Neutrophil (primary cell): ENCODE measurements at regions not wholly inside any gene's neighbourhood (a gene's known extent, or its start where the extent isn't known, plus 50 kb on each side); places are given as distances from the start of the nearest gene placed in this dataset.

Experiments
- H3K27ac ChIP-seq: fragments of 200-600 bp; sonication (generic); 2 replicates; pipeline ENCODE4 v1.5.1; 2016; ENCODE audit warnings: mild to moderate bottlenecking, moderate library complexity
- H3K27me3 ChIP-seq: fragments of 200-600 bp; sonication (generic); 2 replicates; pipeline ENCODE4 v1.6.0; 2016; ENCODE audit warnings: mild to moderate bottlenecking
- H3K36me3 ChIP-seq: fragments of 200-600 bp; sonication (generic); 2 replicates; pipeline ENCODE4 v1.5.1; 2017
- H3K4me1 ChIP-seq, 2 experiments: fragments of 200-600 bp in 1 of 2; sonication (generic) in 1 of 2; 1 replicate in 1 of 2; 2 replicates in 1 of 2; pipeline versions ENCODE4 v1.5.1 to v1.6.1; 2013 to 2016; ENCODE audit warnings: low read depth in 1 of 2, low read length in 1 of 2, mild to moderate bottlenecking in 1 of 2, moderate library complexity in 1 of 2; ENCODE audit not compliant: control insufficient read depth in 1 of 2, insufficient read depth in 1 of 2
- H3K4me3 ChIP-seq, 2 experiments: fragments of 200-600 bp in 1 of 2; sonication (generic) in 1 of 2; 1 replicate in 1 of 2; 2 replicates in 1 of 2; pipeline ENCODE4 v1.5.1; 2013 to 2016; ENCODE audit warnings: low read depth in 1 of 2, low read length in 1 of 2, mild to moderate bottlenecking in 1 of 2, moderate library complexity in 1 of 2
- H3K9me3 ChIP-seq: fragments of 200-600 bp; sonication (generic); 2 replicates; pipeline ENCODE4 v1.5.1; 2016
- TF ChIP-seq, protein P1 (sequence below): fragments of 200-600 bp; sonication (generic); IDR thresholded peaks from 2 replicates; pipeline ENCODE4 v1.5.1; 2016; ENCODE audit warnings: antibody characterized with exemption

DNA sequence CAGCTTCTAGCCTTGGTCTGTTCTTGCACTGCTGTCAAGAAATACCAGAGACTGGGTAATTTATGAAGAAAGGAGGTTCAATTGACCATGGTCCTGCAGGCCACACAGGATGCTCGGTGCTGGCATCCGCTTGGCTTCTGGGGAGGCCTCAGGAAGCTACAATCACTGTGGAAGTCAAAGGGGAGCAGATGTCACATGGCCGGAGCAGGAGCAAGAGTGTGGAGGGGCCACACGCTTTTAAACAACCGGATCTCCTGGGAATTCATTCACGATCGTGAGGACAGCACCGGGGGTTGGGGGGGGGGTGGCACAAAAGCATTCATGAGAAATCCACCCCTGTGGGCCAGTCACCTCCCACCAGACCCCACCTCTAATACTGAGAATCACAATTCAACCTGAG is 850.4 kb upstream of the SALL3 start:
- Histone ChIP-seq H3K36me3 (no peaks in the 10 kb centered on the region), H3K27me3 (no peaks in the 10 kb centered on the region), H3K4me3 (no peak overlapping the region), H3K4me1 (no peaks in the 10 kb centered on the region), H3K9me3 (no peaks in the 10 kb centered on the region), H3K27ac (no peak overlapping the region)
- TF ChIP-seq, protein P1, sequence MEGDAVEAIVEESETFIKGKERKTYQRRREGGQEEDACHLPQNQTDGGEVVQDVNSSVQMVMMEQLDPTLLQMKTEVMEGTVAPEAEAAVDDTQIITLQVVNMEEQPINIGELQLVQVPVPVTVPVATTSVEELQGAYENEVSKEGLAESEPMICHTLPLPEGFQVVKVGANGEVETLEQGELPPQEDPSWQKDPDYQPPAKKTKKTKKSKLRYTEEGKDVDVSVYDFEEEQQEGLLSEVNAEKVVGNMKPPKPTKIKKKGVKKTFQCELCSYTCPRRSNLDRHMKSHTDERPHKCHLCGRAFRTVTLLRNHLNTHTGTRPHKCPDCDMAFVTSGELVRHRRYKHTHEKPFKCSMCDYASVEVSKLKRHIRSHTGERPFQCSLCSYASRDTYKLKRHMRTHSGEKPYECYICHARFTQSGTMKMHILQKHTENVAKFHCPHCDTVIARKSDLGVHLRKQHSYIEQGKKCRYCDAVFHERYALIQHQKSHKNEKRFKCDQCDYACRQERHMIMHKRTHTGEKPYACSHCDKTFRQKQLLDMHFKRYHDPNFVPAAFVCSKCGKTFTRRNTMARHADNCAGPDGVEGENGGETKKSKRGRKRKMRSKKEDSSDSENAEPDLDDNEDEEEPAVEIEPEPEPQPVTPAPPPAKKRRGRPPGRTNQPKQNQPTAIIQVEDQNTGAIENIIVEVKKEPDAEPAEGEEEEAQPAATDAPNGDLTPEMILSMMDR: no peak

DNA sequence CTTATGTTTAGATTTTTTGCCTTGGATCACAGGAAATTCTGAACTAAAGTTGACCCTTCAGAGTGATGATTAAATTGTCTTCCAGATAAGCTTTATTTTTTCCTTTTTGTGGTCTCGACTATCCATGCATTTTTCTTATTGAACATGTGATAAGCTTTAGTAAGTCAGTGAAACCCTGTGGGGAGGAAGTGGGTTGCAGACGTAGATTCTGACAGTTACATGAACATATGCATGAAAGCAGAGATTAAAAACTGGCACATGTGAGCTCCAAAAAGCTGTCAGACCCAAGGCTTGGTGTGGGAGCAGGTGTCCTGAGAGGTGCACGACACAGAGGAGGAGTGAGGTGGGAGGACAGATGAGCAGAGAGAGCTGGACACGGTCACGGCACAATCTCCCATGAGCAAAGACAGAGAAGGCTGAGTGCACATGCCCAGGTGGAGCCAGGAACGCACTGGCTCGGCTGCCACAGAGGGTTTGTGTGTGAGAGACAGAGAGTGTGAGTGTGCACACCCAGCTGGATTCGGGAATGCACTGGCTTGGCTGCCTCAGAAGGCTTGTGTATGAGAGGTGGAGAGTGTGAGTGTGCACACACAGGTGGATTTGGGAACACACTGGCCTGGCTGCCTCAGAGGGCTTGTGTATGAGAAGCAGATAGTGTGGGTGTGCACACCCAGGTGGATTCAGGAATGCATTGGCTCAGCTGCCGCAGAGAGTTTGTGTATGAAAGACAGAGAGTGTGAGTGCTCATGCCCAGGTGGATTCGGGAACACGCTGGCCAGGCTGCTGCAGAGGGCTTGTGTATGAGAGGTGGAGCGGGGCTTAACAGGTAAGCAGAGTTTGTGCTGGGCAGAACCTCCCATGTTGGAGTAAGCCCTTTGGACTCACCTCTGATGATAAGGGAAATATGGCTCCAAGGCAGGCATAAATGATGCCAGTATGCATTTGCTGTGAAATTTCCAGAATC is 849.1 kb upstream of the SALL3 start:
- Histone ChIP-seq H3K27ac (no peak overlapping the region), H3K36me3 (no peaks in the 10 kb centered on the region), H3K27me3 (no peaks in the 10 kb centered on the region), H3K4me1 (no peaks in the 10 kb centered on the region), H3K9me3 (no peaks in the 10 kb centered on the region), H3K4me3 (no peak overlapping the region)
- TF ChIP-seq, protein P1: no peak

DNA sequence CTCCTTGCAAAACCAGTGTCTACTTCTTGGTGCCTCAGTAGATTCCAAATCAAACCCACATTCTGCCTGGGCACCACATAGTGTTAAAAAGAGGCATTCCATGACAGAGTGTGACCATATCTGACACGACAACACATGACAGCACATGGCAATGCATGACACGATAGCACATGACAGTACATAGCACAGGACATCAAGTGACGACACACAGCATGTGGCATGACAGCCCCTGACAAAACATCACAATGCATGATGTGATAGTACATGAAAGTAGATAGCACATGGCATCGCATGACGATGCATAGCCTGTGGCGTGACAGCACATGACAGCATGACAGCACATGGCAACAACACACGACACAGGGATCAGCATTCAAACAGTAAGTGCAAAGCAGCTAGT is 845.9 kb upstream of the SALL3 start:
- Histone ChIP-seq H3K27me3 (no peaks in the 10 kb centered on the region), H3K4me1 (no peaks in the 10 kb centered on the region), H3K4me3 (no peak overlapping the region), H3K27ac (no peak overlapping the region), H3K9me3 (no peaks in the 10 kb centered on the region), H3K36me3 (no peaks in the 10 kb centered on the region)
- TF ChIP-seq, protein P1: no peak

DNA sequence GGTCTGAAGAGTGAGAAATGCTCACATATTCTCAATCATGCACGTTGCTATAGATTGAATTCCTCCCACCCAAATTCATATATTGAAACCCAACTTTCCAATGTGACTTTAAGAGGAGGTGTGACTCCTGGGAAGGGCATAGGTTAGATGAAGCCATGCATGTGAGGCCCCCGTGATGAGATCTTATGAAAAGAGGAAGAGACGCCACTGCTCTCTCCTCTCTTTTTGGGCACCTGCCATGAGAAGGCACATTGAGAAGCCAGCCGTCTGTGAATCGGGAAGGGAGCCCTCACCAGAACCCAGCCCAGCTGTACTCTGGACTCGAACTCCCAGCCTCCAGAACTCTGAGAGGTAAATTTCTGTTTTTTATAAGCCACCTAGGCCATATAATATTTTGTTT is 842.6 kb upstream of the SALL3 start:
- Histone ChIP-seq H3K4me1 (no peaks in the 10 kb centered on the region), H3K36me3 (no peaks in the 10 kb centered on the region), H3K27ac (no peak overlapping the region), H3K4me3 (no peak overlapping the region), H3K9me3 (no peaks in the 10 kb centered on the region), H3K27me3 (no peaks in the 10 kb centered on the region)
- TF ChIP-seq, protein P1: no peak

DNA sequence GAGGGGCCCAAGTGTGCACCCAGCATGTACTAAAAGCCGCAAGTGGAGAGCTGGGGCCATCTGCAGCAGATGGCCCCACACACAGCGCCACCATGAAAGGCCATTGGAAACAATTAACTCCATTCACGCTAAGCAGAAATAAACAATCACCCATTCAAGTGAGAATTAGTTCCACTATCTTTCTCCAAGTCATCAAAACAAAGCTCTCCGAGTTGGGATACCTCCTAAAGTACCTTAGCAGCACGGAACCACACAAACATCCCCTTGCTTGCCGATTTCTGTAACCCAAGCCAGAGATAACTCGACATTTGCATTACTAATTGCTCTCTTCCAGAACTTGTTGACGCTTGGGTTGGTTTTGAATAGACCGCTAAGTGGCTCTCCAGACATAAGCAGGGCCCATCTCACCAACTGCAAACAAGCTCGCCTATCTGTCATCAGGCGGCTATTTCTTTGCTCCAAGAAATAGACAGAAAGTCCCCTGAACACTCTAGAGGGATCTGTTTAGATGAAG is 840.6 kb upstream of the SALL3 start:
- no peaks in the 10 kb centered on the region for H3K27me3 ChIP-seq
- TF ChIP-seq, protein P1: no peak
- H3K4me3 ChIP-seq: no peak overlapping the region
- no peaks in the 10 kb centered on the region for H3K4me1 ChIP-seq
- no peak overlapping the region for H3K27ac ChIP-seq
- no peaks in the 10 kb centered on the region for H3K36me3 ChIP-seq
- H3K9me3 ChIP-seq: no peaks in the 10 kb centered on the region
